ENCODE measurements at regions not wholly inside any gene's neighbourhood (a gene's known extent, or its start where the extent isn't known, plus 50 kb on each side); places are given as distances from the start of the nearest gene placed in this dataset.
"Not testable (repeated sequence)": the region's sequence is repeated elsewhere in the genome, so short reads cannot be mapped to it uniquely, and the experiment has no call there.

DNA sequence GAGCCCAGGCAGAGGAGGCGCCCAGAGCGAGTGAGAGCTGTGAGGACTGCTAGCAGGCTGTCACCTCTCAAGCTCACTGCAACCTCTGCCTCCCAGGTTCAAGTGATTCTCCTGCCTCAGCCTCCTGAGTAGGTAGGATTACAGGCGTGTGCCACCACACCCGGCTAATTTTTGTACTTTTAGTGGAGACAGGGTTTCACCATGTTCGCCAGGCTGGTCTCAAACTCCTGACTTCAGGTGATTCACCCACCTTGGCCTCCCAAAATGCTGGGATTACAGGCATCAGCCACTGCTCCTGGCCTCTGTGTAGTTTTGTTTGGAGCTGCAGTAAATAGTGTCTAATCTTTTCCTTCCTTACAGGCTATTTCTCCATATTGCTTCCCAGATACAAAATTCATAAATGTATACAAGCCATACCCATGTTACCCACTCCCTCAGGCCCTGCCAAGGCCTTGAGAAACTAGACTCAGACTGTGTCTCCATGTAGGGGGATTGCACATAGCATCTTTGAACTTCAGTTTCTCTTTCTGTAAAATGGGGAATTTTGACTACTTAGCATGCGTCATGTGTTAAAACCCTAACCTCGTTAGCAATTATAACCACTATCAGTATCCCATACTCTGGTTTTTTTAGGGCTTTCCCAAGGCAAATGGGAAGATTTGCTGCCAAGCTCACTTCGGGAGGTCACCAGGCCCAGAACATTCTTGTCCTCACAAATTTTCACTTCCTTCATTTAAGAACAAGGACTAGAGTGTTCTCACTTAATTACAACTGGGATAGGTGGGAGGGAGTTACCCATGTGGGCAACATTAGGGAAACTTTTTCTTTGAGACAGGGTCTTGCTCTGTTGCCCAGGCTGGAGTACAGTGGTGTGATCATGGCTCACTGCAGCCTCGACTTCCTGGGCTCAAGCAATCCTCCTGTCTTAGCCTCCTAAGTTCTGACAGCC, 67.3 kb upstream of the DDR1 start:
- intact Hi-C loops (cut with DNase I), result no loop called here
- no peak overlapping the region for H3K4me3 ChIP-seq
- no peaks in the 10 kb centered on the region for H3K27me3 ChIP-seq
- H3K9me3 ChIP-seq, result no peaks in the 10 kb centered on the region
- 45% methylated on average over 4 of the region's 9 CpGs for WGBS (ENCODE audit: insufficient coverage, low coverage, low lambda C conversion rate, missing lambda C conversion rate)
- TF ChIP-seq, protein P1, sequence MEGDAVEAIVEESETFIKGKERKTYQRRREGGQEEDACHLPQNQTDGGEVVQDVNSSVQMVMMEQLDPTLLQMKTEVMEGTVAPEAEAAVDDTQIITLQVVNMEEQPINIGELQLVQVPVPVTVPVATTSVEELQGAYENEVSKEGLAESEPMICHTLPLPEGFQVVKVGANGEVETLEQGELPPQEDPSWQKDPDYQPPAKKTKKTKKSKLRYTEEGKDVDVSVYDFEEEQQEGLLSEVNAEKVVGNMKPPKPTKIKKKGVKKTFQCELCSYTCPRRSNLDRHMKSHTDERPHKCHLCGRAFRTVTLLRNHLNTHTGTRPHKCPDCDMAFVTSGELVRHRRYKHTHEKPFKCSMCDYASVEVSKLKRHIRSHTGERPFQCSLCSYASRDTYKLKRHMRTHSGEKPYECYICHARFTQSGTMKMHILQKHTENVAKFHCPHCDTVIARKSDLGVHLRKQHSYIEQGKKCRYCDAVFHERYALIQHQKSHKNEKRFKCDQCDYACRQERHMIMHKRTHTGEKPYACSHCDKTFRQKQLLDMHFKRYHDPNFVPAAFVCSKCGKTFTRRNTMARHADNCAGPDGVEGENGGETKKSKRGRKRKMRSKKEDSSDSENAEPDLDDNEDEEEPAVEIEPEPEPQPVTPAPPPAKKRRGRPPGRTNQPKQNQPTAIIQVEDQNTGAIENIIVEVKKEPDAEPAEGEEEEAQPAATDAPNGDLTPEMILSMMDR (IDR thresholded peaks at IDR 0.05), result no peak
- TF ChIP-seq POLR2A (IDR thresholded peaks at IDR 0.05), result no peak
- H3K36me3 ChIP-seq, result no peaks in the 10 kb centered on the region
- H3K27ac ChIP-seq, result no peak overlapping the region
- no peak for DNase-seq
- no peak for ATAC-seq
- peaks cover 0 to 4% (median 0%) of the 10 kb centered on the region in 4 donors for H3K4me1 ChIP-seq

DNA sequence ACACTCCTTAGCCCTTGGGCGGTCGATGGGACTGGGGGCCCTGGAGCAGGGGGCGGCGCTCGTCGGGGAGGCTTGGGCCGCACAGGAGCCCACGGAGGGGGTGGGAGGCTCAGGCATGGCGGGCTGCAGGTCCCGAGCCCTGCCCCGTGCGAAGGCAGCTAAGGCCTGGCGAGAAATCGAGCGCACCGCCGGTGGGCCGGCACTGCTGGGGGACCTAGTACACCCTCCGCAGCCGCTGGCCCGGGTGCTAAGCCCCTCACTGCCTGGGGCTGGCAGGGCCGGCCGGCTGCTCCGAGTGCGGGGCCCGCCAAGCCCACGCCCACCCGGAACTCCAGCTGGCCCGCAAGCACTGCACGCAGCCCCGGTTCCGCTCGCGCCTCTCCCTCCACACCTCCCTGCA, 68.0 kb upstream of the DDR1 start:
- H3K27ac ChIP-seq; H3K27me3 ChIP-seq; H3K9me3 ChIP-seq; ATAC-seq; H3K4me3 ChIP-seq; intact Hi-C loops (cut with DNase I); H3K36me3 ChIP-seq; DNase-seq; H3K4me1 ChIP-seq: not testable (repeated sequence)
- no CpG with 5 or more reads among the region's 34 CpGs for WGBS (ENCODE audit: insufficient coverage, low coverage, low lambda C conversion rate, missing lambda C conversion rate)

DNA sequence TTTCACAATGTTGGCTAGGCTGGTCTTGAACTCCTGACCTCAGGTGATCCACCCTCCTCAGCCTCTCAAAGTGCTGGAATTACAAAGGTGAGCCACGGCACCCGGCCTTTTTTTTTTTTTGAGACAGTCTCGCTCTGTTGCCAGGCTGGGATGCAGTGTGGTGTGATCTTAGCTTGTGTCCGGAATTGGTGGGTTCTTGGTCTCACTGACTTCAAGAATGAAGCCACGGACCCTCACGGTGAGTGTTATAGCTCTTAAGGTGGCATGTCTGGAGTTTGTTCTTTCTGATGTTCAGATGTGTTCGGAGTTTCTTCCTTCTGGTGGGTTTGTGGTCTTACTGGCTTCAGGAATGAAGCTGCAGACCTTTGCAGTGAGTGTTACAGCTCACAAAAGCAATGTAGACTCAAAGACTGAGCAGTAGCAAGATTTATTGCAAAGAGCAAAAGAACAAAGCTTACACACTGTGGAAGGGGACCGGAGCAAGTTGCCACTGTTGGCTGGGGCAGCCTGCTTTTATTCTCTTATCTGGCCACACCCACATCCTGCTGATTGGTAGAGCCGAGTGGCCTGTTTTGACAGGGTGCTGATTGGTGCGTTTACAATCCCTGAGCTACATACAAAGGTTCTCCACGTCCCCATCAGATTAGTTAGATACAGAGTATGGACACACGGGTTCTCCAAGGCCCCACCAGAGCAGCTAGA, 69.1 kb upstream of the DDR1 start:
- intact Hi-C loops (cut with DNase I); H3K9me3 ChIP-seq; DNase-seq; H3K4me3 ChIP-seq; ATAC-seq; H3K27ac ChIP-seq; H3K27me3 ChIP-seq; H3K36me3 ChIP-seq; H3K4me1 ChIP-seq: not testable (repeated sequence)
- 81% methylated on average over 6 of the region's 12 CpGs for WGBS (ENCODE audit: insufficient coverage, low coverage, low lambda C conversion rate, missing lambda C conversion rate)

DNA sequence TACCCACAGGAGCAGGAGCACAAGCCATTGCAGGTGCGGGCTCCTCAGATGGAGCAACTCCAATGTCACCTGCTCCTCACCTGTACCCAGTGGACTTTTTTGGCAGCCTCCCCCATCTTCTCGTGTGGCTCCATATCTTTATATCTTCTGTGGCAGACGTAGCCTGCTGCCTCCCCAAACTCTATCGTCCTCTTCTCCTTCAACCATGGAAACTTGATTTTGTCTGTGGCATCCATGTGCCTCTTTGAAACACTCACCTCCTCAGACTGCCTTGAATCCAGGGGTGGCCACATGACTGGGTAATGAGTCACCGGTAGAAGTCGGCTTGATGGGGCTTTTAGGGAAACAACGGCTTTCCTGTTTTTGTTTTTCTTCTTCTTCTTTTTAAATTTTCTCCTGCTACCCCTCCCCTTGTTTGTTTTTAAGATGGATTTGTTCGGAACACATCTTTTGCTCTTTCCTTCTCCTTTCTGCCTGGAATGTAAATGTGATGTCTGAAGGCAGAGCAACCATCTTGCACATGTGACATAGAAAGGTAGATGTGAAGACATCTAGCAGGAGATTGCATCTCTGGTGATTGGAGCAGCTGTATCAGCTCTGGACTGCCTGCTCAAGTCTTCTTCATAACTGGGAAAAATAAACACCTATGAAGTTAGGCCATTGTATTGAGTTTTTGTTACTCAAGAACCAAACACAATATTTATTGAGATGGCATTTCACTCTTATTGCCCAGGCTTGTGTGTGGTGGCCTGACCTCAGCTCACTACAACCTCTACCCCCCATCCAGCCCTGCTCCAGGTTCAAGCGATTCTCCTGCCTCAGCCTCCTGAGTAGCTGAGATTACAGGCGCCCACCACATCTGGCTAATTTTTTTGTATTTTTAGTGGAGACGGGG, 69.9 kb upstream of the DDR1 start:
- TF ChIP-seq, protein P1 (IDR thresholded peaks at IDR 0.05), result no peak
- TF ChIP-seq POLR2A (IDR thresholded peaks at IDR 0.05), result no peak
- Histone ChIP-seq H3K4me1 (peaks cover 0 to 3% (median 0%) of the 10 kb centered on the region in 4 donors), H3K36me3 (no peaks in the 10 kb centered on the region), H3K27me3 (no peaks in the 10 kb centered on the region), H3K27ac (peak overlapping the region in 1 of 3 donors; percentile 73), H3K9me3 (no peaks in the 10 kb centered on the region), H3K4me3 (no peak overlapping the region)
- 54% methylated on average over 10 of the region's 11 CpGs for WGBS (ENCODE audit: insufficient coverage, low coverage, low lambda C conversion rate, missing lambda C conversion rate)
- intact Hi-C loops (cut with DNase I), result no loop called here
- ATAC-seq (peak in 3 of 4 donors; percentile 34 to 57 (median 44)), DNase-seq (no peak)

DNA sequence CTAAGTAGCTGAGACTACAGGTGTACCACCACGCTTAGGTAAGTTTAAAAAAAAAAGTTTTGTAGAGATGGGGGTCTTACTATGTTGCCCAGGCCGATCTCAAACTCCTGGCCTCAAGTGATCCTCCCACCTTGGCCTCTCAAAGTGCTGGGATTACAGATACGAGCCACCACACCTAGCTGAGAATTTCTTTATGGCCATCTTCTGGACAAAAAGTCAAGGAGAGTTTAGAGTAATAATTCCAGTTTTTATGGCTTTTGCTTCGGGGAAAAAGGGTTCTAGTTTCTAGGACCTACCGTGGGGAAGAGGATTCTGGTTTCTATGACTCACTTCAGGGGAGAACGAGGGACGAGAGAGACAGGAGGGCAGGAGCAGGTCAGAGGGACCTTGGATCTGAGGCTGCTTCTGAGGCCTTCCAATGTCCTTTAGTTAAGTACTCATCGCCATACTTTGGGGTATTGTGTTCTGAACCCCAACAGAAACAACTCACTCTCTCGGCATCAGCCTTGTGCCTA, 69.3 kb upstream of the IER3 start:
- H3K36me3 ChIP-seq, result no peaks in the 10 kb centered on the region
- peaks cover 0 to 3% (median 0%) of the 10 kb centered on the region in 4 donors for H3K4me1 ChIP-seq
- ATAC-seq (no peak), DNase-seq (no peak)
- H3K9me3 ChIP-seq, result no peaks in the 10 kb centered on the region
- intact Hi-C loops (cut with DNase I), result no loop called here
- no peak overlapping the region for H3K4me3 ChIP-seq
- no peak for TF ChIP-seq POLR2A (IDR thresholded peaks at IDR 0.05)
- TF ChIP-seq, protein P1 (IDR thresholded peaks at IDR 0.05), result no peak
- H3K27me3 ChIP-seq, result no peaks in the 10 kb centered on the region
- WGBS (ENCODE audit: insufficient coverage, low coverage, low lambda C conversion rate, missing lambda C conversion rate), result 67% methylated on average over 4 of the region's 9 CpGs
- peak overlapping the region in 2 of 3 donors; percentile 21 to 73 for H3K27ac ChIP-seq
